Kidney (tissue), 13 donors: ENCODE measurements at regions not wholly inside any gene's neighbourhood (a gene's known extent, or its start where the extent isn't known, plus 50 kb on each side); places are given as distances from the start of the nearest gene placed in this dataset.

ENCODE experiments used
- DNase-seq, 5 donors: peaks; one replicate each; pipeline ENCODE4 v3.0.0-alpha.2; 2013 to 2020
- FAIRE-seq: peaks from 2 replicates; lab custom pipeline; 2012; peaks lifted over from hg19 to GRCh38; lab: Jason Lieb, UNC
- H3K27ac ChIP-seq, 2 donors: one replicate each; pipeline ENCODE4 v1.7.0; 2013; ENCODE audit warnings: low read depth in 2 of 2, low read length in 2 of 2, inconsistent platforms in 1 of 2
- H3K27me3 ChIP-seq: one replicate; pipeline ENCODE4 v1.7.1; 2013; ENCODE audit warnings: low read length, inconsistent platforms; ENCODE audit not compliant: control insufficient read depth, insufficient read depth
- H3K36me3 ChIP-seq, 3 donors: one replicate each; pipeline versions ENCODE4 v1.7.0 to v1.7.1; 2013; ENCODE audit warnings: low read length in 3 of 3, control low read depth in 1 of 3, inconsistent platforms in 1 of 3; ENCODE audit not compliant: insufficient read depth in 3 of 3, control insufficient read depth in 2 of 3
- H3K4me1 ChIP-seq, 3 donors: one replicate each; pipeline versions ENCODE4 v1.7.0 to v1.7.1; 2013; ENCODE audit warnings: low read length in 3 of 3, inconsistent platforms in 1 of 3, low read depth in 1 of 3; ENCODE audit not compliant: control insufficient read depth in 2 of 3, insufficient read depth in 2 of 3
- H3K4me3 ChIP-seq, 3 donors: one replicate each; pipeline versions ENCODE4 v1.7.0 to v1.8.1; 2013; ENCODE audit warnings: low read length in 3 of 3, control low read depth in 1 of 3, inconsistent platforms in 1 of 3
- H3K9ac ChIP-seq, 3 donors: one replicate each; pipeline versions ENCODE4 v1.7.0 to v1.7.1; 2013; ENCODE audit warnings: low read length in 3 of 3, control low read depth in 1 of 3, inconsistent platforms in 1 of 3
- H3K9me3 ChIP-seq, 3 donors: one replicate each; pipeline versions ENCODE4 v1.7.0 to v1.7.1; 2013; ENCODE audit warnings: low read length in 3 of 3, control low read depth in 1 of 3, inconsistent platforms in 1 of 3; ENCODE audit not compliant: control insufficient read depth in 2 of 3, insufficient read depth in 1 of 3
- intact Hi-C: fragments of 100-400 bp; cut with DNase I; formaldehyde crosslinking; loops from one replicate; pipeline ENCODE4 v1.11.1; 2022
- TF ChIP-seq, protein P1 (sequence below): IDR thresholded peaks from 3 replicates; pipeline ENCODE4 v1.5.1; 2012; ENCODE audit warnings: mild to moderate bottlenecking, moderate library complexity, borderline replicate concordance; ENCODE audit not compliant: insufficient read depth; ENCODE audit errors: extremely low read depth
- donor health status: control.
- donor health status: control.
- donor health status: control.
- donor health status: control.
- donor health status: control.
- donor health status: DM: yes; HTN: yes; CAD: no.
- donor health status: Normal renal cell carcinoma (clear cell type).

DNA sequence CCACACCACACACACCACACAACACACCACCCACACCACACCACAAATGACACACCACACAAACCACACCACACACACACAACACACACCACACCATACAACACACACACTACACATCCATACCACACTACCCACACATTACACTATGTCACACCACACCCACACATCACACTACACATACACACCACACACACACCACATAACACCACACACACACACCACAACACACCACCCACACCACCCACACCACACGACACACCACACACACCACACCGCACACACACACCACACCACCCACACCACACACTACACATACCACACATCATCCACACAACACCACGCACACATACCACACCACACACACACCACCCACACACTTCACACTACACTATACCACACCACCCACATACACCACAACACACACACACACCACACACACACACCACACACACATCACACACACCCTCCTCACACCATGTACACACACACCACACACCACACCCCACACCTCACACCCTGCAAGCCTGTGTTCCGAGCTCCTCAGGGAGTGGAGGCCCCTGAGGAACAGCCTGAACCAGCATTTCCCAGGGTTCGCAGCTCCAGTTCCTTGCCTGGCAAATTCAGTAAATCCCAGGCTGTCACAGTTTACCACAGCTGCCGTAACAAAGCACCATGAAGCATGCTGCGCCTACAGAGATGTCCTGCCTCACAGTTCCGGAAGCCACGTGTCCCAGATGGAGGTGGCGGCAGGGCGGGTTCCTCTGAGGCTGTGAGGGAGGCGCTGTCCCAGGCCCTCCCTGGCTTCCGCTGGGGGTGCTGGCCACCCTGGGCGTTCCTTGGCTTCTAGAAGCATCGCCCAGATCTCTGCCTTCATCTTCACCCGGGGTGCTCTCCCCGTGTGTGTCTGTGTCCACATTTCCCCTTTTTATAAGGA is 69.8 kb upstream of the ATP5PO start:
- H3K4me1 ChIP-seq: peaks cover 0 to 8% (median 4%) of the 10 kb centered on the region in 3 donors
- peak overlapping the region; percentile 66 to 79 for H3K27ac ChIP-seq
- no peaks in the 10 kb centered on the region for H3K9me3 ChIP-seq
- peak overlapping the region in 1 of 3 donors; percentile 29 for H3K9ac ChIP-seq
- intact Hi-C loops: no loop called here
- TF ChIP-seq, protein P1, sequence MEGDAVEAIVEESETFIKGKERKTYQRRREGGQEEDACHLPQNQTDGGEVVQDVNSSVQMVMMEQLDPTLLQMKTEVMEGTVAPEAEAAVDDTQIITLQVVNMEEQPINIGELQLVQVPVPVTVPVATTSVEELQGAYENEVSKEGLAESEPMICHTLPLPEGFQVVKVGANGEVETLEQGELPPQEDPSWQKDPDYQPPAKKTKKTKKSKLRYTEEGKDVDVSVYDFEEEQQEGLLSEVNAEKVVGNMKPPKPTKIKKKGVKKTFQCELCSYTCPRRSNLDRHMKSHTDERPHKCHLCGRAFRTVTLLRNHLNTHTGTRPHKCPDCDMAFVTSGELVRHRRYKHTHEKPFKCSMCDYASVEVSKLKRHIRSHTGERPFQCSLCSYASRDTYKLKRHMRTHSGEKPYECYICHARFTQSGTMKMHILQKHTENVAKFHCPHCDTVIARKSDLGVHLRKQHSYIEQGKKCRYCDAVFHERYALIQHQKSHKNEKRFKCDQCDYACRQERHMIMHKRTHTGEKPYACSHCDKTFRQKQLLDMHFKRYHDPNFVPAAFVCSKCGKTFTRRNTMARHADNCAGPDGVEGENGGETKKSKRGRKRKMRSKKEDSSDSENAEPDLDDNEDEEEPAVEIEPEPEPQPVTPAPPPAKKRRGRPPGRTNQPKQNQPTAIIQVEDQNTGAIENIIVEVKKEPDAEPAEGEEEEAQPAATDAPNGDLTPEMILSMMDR: no peak
- peak overlapping the region in 1 of 3 donors; percentile 12 for H3K4me3 ChIP-seq
- H3K36me3 ChIP-seq: no peaks in the 10 kb centered on the region
- FAIRE-seq: no peak
- DNase-seq: no peak
- no peaks in the 10 kb centered on the region for H3K27me3 ChIP-seq

DNA sequence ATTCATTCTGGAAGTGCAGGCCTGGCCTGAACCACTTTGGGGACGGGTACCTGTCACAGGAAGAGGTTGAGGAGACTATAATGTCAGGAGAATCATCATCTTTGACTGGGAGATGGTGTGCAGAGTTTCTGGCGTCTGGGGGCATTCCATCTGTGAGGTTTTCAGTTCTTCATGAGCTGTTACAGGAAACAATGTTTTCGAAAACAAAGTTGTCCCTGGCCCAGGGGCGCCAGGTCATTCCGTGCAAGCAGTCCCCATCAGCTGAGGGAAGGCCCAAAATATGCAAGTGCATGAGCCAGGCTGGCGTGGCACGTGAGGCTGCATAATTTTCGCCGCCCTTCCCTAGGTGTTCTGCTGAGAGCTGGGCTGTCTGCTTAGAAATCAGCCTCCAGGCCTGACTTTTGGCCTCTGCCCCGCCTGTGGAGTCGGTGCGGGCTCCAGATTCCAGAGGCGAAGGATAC is 68.4 kb upstream of the ATP5PO start:
- FAIRE-seq: no peak
- Histone ChIP-seq H3K4me1 (peaks cover 0 to 8% (median 4%) of the 10 kb centered on the region in 3 donors), H3K27ac (peak overlapping the region; percentile 66 to 76), H3K9me3 (no peaks in the 10 kb centered on the region), H3K27me3 (no peaks in the 10 kb centered on the region), H3K36me3 (no peaks in the 10 kb centered on the region), H3K9ac (peak overlapping the region in 1 of 3 donors; percentile 2), H3K4me3 (no peak overlapping the region)
- intact Hi-C loops: no loop called here
- DNase-seq: peak; percentile 58 to 92 (median 70)
- TF ChIP-seq, protein P1: no peak

- H3K9ac ChIP-seq: no peak overlapping the region
- H3K4me1 ChIP-seq: peaks cover 0 to 10% (median 4%) of the 10 kb centered on the region in 3 donors
- no peaks in the 10 kb centered on the region for H3K36me3 ChIP-seq
- H3K27me3 ChIP-seq: no peaks in the 10 kb centered on the region
- no peak overlapping the region for H3K4me3 ChIP-seq
- TF ChIP-seq, protein P1: no peak
- H3K27ac ChIP-seq: no peak overlapping the region
- DNase-seq (no peak), FAIRE-seq (no peak)
- H3K9me3 ChIP-seq: no peaks in the 10 kb centered on the region
- intact Hi-C loops: no loop called here
Observed at GRCh38 chr21:33981391-33982101, 65.9 kb upstream of the ATP5PO start.
